ENCODE measurements at regions not wholly inside any gene's neighbourhood (a gene's known extent, or its start where the extent isn't known, plus 50 kb on each side); places are given as distances from the start of the nearest gene placed in this dataset.

DNA sequence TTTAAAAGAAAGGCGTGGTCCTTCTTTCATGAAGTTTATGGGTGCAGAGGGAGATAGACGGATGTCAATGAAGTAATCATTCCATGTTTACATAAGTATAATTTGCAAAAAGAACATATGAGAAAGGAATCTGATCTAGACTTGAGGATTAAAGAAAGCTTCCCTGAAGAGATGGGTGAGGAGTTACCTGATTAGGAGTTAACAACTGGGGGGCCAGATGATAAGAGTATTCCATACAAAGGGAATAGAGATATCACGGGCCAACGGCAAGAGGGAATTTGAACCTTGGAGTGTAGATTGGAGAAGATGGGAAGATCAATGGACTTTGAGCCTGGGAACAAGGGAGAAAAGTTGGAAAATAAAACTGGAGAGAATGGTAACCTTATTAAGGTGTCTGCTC is 1959.9 kb upstream of the WWC1 start:
- no TSS peak for BruUV-seq (replicated peaks)
- DNase-seq (ENCODE audit: unreplicated experiment): no peak
- TF ChIP-seq, protein P1, sequence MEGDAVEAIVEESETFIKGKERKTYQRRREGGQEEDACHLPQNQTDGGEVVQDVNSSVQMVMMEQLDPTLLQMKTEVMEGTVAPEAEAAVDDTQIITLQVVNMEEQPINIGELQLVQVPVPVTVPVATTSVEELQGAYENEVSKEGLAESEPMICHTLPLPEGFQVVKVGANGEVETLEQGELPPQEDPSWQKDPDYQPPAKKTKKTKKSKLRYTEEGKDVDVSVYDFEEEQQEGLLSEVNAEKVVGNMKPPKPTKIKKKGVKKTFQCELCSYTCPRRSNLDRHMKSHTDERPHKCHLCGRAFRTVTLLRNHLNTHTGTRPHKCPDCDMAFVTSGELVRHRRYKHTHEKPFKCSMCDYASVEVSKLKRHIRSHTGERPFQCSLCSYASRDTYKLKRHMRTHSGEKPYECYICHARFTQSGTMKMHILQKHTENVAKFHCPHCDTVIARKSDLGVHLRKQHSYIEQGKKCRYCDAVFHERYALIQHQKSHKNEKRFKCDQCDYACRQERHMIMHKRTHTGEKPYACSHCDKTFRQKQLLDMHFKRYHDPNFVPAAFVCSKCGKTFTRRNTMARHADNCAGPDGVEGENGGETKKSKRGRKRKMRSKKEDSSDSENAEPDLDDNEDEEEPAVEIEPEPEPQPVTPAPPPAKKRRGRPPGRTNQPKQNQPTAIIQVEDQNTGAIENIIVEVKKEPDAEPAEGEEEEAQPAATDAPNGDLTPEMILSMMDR (IDR thresholded peaks at IDR 0.05; ENCODE audit: unreplicated experiment): no peak
- CTCF ChIA-PET: no interaction called here
- H3K27me3 Mint-ChIP-seq (ENCODE audit: insufficient read depth, unreplicated experiment): no peaks in the 10 kb centered on the region
- H3K4me1 Mint-ChIP-seq (ENCODE audit: insufficient read depth, unreplicated experiment): no peaks in the 10 kb centered on the region
- H3K36me3 Mint-ChIP-seq (ENCODE audit: insufficient read depth, unreplicated experiment): no peaks in the 10 kb centered on the region
- H3K9me3 Mint-ChIP-seq (ENCODE audit: unreplicated experiment): no peaks in the 10 kb centered on the region
- POLR2A ChIA-PET: no interaction called here
- H3K4me3 Mint-ChIP-seq (ENCODE audit: unreplicated experiment): no peak overlapping the region
- intact Hi-C loops (cut with micrococcal nuclease): no loop called here
- H3K27ac Mint-ChIP-seq (ENCODE audit: low read depth, unreplicated experiment): no peak overlapping the region

DNA sequence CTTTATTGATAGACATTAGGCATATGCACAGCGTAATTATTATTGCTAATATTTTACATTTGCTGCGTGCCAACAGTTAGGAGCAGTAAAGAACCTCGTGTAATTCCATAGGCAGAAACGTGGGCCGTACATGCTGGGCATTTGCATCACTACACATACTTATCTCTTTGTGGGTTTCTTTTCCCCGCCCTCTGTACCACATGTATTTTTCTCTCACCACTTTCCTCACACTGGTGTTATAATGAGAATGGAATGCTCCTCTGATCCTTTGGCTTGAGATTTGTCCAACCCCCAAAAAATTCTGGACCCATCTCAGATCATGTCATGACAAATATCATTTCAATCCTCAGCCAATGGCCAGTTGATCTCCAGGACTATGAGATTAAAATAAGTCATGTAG is 1952.6 kb upstream of the WWC1 start:
- intact Hi-C loops (cut with micrococcal nuclease): no loop called here
- Mint-ChIP-seq H3K27ac (ENCODE audit: low read depth, unreplicated experiment) (no peak overlapping the region), H3K4me1 (ENCODE audit: insufficient read depth, unreplicated experiment) (peaks cover 11% of the 10 kb centered on the region), H3K4me3 (ENCODE audit: unreplicated experiment) (no peak overlapping the region), H3K9me3 (ENCODE audit: unreplicated experiment) (no peaks in the 10 kb centered on the region), H3K36me3 (ENCODE audit: insufficient read depth, unreplicated experiment) (no peaks in the 10 kb centered on the region), H3K27me3 (ENCODE audit: insufficient read depth, unreplicated experiment) (no peaks in the 10 kb centered on the region)
- ChIA-PET POLR2A (interaction anchor here (0.6 to 1.2 kb wide), 3 partner anchors 33 to 111 kb away, joined by 3 read pairs; no protein-coding TSS in a partner anchor), CTCF (interaction anchor here (0.9 kb wide), 1 partner anchor 12 kb away, joined by 3 read pairs; no protein-coding TSS in a partner anchor)
- BruUV-seq (replicated peaks): no TSS peak
- DNase-seq (ENCODE audit: unreplicated experiment): peak; percentile 62
- TF ChIP-seq, protein P1 (IDR thresholded peaks at IDR 0.05; ENCODE audit: unreplicated experiment): no peak

DNA sequence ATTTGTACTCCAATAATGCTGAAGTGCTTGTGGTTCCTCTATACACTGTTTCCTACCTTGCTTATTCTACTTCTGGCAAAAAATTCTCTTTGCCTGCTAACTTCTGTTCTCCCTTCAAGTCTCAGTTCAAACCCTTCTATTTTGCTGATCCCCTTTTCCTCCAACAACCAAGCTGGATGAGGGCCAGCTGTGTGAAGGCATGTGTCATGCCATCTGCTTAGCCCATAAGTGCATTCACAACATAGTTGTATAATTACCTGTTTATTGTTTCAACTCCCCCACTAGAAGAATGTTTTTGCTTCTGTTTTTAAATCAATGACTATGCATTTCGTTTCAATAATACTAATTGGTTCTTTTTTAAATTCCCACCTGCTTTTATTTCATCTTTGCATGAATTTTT is 1951.4 kb upstream of the WWC1 start:
- intact Hi-C loops (cut with micrococcal nuclease): no loop called here
- no TSS peak for BruUV-seq (replicated peaks)
- Mint-ChIP-seq H3K4me1 (ENCODE audit: insufficient read depth, unreplicated experiment) (peaks cover 11% of the 10 kb centered on the region), H3K36me3 (ENCODE audit: insufficient read depth, unreplicated experiment) (no peaks in the 10 kb centered on the region), H3K27ac (ENCODE audit: low read depth, unreplicated experiment) (no peak overlapping the region), H3K4me3 (ENCODE audit: unreplicated experiment) (no peak overlapping the region), H3K9me3 (ENCODE audit: unreplicated experiment) (no peaks in the 10 kb centered on the region), H3K27me3 (ENCODE audit: insufficient read depth, unreplicated experiment) (no peaks in the 10 kb centered on the region)
- TF ChIP-seq, protein P1 (IDR thresholded peaks at IDR 0.05; ENCODE audit: unreplicated experiment): no peak
- peak; percentile 54 for DNase-seq (ENCODE audit: unreplicated experiment)
- CTCF ChIA-PET: interaction anchor here (1.1 kb wide), 1 partner anchor 73 kb away, joined by 3 read pairs; no protein-coding TSS in a partner anchor
- POLR2A ChIA-PET: no interaction called here

DNA sequence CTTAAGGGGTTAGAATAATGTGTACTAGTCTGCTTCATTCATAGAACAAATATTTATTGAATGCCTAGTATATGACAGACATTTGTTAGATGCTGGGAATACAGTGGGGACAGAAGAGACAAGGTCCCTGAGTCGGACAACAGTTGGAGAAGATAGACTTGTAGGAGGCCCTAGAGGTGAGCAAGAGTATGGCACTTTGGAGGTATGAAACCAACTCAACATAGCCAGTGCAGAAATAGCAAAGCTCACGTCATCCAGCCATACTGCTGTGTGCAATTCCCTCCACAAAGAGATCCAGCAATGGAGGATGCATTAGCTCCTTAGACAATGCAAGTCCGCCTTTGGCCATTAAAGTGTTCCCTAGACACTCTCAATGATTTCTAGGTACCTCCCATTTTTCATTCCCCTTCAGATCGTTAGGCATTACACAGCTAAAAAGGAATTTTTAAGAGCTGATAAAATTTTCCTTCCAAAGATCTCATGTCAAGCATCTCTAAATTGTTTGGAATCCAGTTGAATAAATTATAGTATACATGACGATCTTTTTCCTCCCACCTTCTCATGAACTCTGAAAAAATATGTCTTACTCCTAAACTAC is 1949.6 kb upstream of the WWC1 start:
- TF ChIP-seq, protein P1 (IDR thresholded peaks at IDR 0.05; ENCODE audit: unreplicated experiment): peak; percentile 30
- H3K4me1 Mint-ChIP-seq (ENCODE audit: insufficient read depth, unreplicated experiment): peaks cover 11% of the 10 kb centered on the region
- H3K27me3 Mint-ChIP-seq (ENCODE audit: insufficient read depth, unreplicated experiment): no peaks in the 10 kb centered on the region
- POLR2A ChIA-PET: interaction anchor here (0.8 kb wide), 1 partner anchor 11 kb away, joined by 3 read pairs; no protein-coding TSS in a partner anchor
- no peaks in the 10 kb centered on the region for H3K9me3 Mint-ChIP-seq (ENCODE audit: unreplicated experiment)
- BruUV-seq (replicated peaks): no TSS peak
- CTCF ChIA-PET: interaction anchor here (0.7 to 0.9 kb wide), 3 partner anchors 15 to 35 kb away, joined by 3 read pairs; no protein-coding TSS in a partner anchor
- no peak overlapping the region for H3K4me3 Mint-ChIP-seq (ENCODE audit: unreplicated experiment)
- peak; percentile 30 for DNase-seq (ENCODE audit: unreplicated experiment)
- intact Hi-C loops (cut with micrococcal nuclease): no loop called here
- H3K36me3 Mint-ChIP-seq (ENCODE audit: insufficient read depth, unreplicated experiment): no peaks in the 10 kb centered on the region
- no peak overlapping the region for H3K27ac Mint-ChIP-seq (ENCODE audit: low read depth, unreplicated experiment)

Data from MCF 10A (cell line).